IPS-NIHi11 (cell line): ENCODE measurements at regions not wholly inside any gene's neighbourhood (a gene's known extent, or its start where the extent isn't known, plus 50 kb on each side); places are given as distances from the start of the nearest gene placed in this dataset.

Source experiments
- DNase-seq: peaks from one replicate; pipeline ENCODE4 v3.0.0; 2012; ENCODE audit warnings: mixed read lengths, low spot score

DNA sequence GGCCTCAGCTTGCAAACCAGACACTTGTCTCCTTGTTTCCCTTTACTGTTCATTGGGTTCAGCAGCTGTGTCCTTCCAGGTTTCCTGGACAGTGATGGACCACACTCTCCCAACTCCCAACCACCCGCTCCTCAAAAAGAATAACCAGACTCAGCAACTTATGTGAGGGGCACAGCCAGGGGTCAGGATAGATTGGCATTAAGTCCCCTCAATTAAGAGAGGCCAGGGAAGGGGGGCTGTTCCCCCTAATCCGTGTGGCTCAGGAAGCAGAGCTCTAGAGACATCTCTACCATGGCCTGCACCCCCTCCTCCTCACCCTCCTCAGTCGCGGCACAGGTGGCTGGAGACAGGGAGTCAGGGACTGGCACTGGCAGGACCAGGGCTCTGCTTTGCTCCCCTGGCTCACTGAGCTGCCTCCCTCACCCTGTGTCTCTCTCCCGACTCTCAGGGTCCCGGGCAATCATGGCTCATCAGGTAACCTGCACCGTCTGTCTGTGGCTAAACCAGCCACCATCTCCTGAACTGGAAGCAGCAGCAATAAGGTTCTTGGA lies 111.7 kb downstream of the ZNF280B start:
- no peak for DNase-seq

- no peak for DNase-seq
These were observed 111.2 kb downstream of the ZNF280B start for GRCh38 chr22:22397292-22397870.

DNA sequence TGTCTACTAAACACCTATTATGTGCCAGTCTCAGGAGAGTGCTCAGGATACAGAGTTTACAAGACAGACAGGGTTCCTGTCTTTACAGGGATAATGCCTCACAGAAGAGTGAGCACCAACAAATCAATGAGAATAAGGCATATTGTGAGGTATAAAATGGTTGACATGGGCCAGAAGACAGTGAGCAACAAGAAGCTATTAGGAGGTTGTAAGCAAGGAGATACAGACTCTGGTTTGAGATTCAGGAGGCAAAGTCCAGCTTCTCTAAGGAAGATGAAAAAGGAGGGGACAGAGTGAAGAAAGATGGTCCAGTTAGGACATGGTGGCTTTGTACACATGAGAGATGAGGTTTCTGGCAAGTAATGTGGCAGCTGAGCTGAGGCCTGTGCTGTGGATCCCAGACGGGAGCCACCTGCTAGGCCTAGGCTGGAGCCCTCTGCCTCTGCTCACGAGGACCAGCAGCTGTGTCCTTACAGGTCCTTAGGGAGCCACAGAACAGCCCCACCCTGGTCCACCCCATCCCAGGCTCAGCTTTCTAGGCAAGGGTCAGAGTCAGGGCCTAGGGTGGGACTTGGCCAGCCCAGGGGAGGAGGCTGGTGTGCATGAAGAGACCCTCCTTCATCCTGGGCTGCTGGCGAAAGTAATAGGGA lies 110.5 kb downstream of the ZNF280B start:
- DNase-seq = no peak

GRCh38 chr22:22398530-22399327 lies 109.8 kb downstream of the ZNF280B start:
- no peak for DNase-seq

GRCh38 chr22:22400099-22400498 lies 108.4 kb downstream of the ZNF280B start:
- no peak for DNase-seq

DNA sequence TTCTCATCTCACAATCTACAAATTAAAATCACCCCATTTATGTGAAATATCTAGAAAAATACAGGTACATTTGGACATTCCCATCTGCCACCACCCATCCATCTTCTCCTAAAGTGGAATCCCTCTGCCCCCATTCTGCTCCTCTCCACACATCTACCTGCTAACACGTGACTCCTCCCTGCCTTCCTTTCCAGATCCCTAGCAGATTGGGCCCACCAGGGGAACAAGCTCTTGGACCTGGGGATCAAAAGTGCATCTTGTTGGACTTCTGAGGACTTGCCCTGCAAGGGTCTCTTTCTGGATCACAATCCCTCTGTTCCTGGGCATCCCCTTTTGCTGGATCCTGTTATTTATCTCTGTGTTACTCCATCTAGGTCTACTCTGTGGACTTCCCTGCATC lies 107.6 kb downstream of the ZNF280B start:
- no peak for DNase-seq

GRCh38 chr22:22401381-22401780 lies 107.2 kb downstream of the ZNF280B start:
- DNase-seq = no peak

DNA sequence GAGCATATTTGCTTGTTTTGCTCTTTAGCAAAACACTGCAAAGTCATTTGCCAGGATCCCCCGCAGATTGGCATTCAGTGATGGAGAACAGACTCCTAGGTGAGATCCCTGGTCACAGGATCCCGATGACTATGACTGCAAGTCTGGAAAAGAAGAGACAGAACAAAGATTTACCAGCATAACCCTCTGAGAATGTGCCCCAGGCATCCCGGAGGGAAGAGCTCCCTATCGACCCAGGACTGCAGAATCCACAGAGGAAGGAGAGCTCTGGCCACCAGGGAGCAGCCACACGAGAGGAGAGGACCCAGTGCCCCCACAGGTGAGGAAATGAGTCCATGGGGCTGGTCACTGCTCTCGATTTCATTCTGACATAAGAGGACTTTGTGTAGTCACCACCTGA lies 105.2 kb downstream of the ZNF280B start:
- no peak for DNase-seq

- DNase-seq = no peak
These were observed 104.8 kb downstream of the ZNF280B start for GRCh38 chr22:22403771-22404170.

DNA sequence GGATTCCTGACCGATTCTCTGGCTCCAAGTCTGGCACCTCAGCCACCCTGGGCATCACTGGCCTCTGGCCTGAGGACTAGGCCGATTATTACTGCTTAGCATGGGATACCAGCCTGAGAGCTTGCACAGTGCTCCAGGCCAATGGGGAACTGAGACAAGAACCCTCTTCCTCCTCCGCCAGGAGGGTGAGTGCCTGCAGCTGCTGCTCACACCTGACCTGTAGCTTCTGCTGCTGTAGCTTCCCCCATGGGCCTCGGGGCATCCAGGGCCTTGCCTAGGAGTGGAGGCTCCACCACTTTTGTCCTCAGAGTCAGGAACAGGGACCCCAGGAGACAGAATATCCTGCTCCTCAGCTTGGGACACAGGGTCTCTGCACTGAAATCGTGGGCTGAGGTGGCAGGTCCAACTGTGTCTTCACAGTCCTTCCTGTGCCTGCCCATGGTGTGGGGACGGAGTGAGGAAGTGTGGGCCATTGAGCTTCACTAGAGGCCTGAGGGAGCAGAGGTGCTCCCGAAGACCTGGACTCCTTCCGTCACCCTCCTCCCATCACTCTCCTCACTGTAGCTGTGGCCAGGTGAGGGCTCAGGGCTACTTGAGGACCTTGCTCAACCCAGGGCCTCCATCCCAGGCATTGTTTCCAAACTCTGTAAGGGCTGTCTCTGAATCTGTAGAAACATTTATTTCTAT lies 103.8 kb downstream of the ZNF280B start:
- DNase-seq = no peak

- no peak for DNase-seq
These were observed 102.0 kb downstream of the ZNF280B start for GRCh38 chr22:22406445-22407027.

DNA sequence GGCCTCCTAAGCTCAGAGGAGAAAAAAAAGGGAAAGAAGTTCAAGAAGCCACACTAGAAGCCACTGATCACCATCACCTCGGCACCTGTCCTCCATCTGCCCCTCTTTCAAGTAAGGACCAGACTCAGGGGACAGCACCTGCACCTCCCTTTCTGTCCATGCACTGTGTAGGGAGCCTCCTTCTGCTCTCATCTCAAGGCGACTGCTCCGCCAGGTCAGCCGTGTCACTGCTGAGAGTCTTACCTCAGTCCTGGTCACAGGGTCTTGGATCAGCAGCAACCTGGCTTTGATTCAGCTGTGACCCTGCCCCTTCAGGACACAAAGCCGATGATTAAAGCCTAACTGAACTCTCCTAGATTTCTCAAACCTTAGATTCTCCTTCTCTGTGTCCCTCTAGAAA lies 101.5 kb downstream of the ZNF280B start:
- DNase-seq = no peak

GRCh38 chr22:22408269-22408668 lies 100.3 kb downstream of the ZNF280B start:
- DNase-seq = no peak

GRCh38 chr22:22408731-22409696 lies 99.5 kb downstream of the ZNF280B start:
- peak; percentile 68 for DNase-seq

GRCh38 chr22:22410121-22410520 lies 98.4 kb downstream of the ZNF280B start:
- DNase-seq = no peak

GRCh38 chr22:22410677-22411076 lies 97.9 kb downstream of the ZNF280B start:
- no peak for DNase-seq

DNA sequence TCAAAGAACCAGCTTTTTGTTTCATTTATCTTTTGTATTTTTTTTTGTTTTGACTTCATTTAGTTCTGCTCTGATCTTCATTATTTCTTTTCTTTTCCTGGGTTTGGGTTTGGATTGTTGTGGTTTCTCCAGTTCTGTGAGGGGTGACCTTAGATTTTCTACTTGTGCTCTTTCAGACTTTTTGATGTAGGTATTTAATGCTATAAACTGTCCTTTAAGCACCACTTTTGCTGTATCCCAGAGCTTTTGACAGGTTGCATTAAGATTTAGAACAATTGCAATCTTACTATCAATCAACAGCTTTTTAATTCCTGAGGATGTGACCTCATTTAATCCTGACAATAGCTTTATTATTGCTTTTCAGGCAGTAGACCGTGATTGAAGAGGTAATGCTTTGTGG lies 94.3 kb downstream of the ZNF280B start:
- DNase-seq = no peak

- no peak for DNase-seq
These were observed 90.9 kb downstream of the ZNF280B start for GRCh38 chr22:22417495-22418162.

GRCh38 chr22:22418163-22418549 lies 90.4 kb downstream of the ZNF280B start:
- no peak for DNase-seq

DNA sequence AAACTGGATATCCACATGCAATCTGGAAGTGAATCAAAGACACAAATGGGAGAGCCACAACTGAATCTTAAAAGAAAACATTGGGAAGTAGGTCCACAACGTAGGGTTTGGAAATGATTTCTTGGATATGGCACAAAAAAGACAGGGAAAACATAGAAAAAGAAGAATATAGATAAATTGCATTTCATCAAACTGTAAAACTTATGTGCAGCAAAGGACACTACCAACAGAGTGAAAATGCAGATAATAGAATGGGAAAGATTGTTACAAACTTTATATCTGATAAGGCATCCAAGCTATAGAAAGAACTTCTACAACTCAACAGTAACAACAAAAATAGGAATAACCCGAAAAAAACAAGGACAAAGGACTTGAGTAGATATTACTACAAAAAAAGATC lies 89.6 kb downstream of the ZNF280B start:
- DNase-seq = no peak
